GM13976 (cell line): ENCODE measurements at regions not wholly inside any gene's neighbourhood (a gene's known extent, or its start where the extent isn't known, plus 50 kb on each side); places are given as distances from the start of the nearest gene placed in this dataset.

Experiments used
- DNase-seq: peaks from one replicate; pipeline ENCODE4 v3.0.0; 2012; ENCODE audit warnings: low spot score
- in situ Hi-C: fragments of 300-500 bp; cut with MboI; formaldehyde crosslinking; loops from one replicate; pipeline ENCODE4 v1.12.0; 2022; ENCODE audit warnings: low sequenced_read_pairs, mixed read lengths, inconsistent platforms; ENCODE audit not compliant: unreplicated experiment
- TF ChIP-seq, protein P1 (sequence below): IDR thresholded peaks from 2 replicates; pipeline ENCODE4 v1.5.1; 2012; ENCODE audit warnings: borderline replicate concordance, mild to moderate bottlenecking; ENCODE audit not compliant: insufficient read depth; ENCODE audit errors: extremely low read depth, missing control alignments, control extremely low read depth

DNA sequence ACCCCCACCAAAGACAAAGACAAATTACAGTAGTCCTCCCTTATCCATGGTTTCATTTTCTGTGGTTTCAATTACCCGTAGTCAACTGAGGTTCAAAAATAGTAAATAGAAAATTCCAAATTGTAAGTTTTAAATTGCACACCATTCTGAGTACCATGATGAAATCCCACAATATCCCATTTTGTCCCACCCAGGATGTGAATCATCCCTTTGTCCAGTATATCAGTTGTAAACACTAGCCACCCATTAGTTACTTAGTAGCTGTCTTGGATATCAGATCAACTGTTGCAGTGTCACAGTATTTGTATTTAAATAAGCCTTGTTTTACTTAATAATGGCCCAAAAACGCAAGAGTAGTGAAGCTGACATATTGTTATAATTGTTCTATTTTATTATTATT is 364.0 kb upstream of the ARID1B start:
- in situ Hi-C loops, result no loop called here
- TF ChIP-seq, protein P1, sequence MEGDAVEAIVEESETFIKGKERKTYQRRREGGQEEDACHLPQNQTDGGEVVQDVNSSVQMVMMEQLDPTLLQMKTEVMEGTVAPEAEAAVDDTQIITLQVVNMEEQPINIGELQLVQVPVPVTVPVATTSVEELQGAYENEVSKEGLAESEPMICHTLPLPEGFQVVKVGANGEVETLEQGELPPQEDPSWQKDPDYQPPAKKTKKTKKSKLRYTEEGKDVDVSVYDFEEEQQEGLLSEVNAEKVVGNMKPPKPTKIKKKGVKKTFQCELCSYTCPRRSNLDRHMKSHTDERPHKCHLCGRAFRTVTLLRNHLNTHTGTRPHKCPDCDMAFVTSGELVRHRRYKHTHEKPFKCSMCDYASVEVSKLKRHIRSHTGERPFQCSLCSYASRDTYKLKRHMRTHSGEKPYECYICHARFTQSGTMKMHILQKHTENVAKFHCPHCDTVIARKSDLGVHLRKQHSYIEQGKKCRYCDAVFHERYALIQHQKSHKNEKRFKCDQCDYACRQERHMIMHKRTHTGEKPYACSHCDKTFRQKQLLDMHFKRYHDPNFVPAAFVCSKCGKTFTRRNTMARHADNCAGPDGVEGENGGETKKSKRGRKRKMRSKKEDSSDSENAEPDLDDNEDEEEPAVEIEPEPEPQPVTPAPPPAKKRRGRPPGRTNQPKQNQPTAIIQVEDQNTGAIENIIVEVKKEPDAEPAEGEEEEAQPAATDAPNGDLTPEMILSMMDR, result no peak
- DNase-seq, result no peak

DNA sequence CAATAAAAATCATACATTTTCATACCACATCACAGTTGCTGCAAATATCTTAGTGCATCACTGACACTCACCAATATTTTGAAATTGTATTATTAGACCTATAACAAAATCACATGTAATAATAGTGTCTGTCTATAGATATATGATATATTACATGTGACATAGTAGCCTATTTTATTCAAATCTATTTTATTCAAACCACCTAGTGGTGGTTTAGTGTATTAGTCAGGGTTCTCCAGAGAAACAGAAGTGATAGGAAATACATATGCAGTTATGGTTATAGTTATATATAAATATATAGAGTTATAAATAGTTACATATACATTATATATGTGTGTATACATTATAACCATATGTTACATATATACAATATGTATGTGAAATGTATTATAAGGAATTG is 366.5 kb upstream of the ARID1B start:
- in situ Hi-C loops, result no loop called here
- DNase-seq, result no peak
- TF ChIP-seq, protein P1, result no peak

DNA sequence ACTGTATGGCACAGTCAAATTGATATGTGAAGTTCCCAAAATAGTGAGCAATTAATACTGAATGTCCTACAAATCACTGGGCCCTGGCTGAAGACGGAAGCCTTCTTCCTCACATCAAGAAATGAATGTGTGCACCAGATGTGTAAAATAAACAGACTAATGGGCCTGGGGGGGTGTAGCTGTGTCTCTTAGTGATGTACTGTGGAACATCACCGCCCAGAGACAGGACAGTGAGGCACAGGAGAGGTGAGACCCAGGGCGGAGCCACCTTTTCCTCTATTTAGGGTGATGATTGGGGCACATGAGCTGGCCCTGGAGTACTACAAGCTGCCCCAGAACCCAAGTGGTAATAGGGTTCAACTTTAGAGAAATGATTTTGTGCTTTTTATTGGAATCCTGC is 368.5 kb upstream of the ARID1B start:
- in situ Hi-C loops, result no loop called here

GRCh38 chr6:156407334-156407733 is 369.8 kb upstream of the ARID1B start:
- TF ChIP-seq, protein P1, result no peak
- in situ Hi-C loops, result no loop called here

More for the DNA sequence above, 368.5 kb upstream of the ARID1B start:
- DNase-seq, result no peak
- TF ChIP-seq, protein P1, result no peak

DNA sequence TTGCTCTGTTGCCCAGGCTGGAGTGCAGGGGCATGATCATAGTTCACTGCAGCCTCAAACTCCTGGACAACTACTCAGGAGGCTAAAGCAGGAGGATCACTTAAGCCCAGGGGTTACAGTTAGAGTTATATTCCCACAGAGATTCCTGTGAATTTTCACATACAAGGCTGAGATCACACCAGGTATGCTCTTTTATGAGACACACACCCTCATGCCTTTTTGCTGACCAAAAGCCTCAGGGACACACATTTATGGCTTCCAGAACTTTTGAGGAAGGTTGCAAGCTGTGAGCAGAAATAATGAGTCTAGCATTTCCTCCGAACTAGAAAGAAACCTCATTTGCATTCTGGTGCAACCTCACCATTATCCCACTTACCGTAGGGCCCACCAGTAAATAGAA is 370.5 kb upstream of the ARID1B start:
- TF ChIP-seq, protein P1, result no peak
- DNase-seq, result no peak
- in situ Hi-C loops, result no loop called here

More at GRCh38 chr6:156407334-156407733, 369.8 kb upstream of the ARID1B start:
- DNase-seq, result no peak

DNA sequence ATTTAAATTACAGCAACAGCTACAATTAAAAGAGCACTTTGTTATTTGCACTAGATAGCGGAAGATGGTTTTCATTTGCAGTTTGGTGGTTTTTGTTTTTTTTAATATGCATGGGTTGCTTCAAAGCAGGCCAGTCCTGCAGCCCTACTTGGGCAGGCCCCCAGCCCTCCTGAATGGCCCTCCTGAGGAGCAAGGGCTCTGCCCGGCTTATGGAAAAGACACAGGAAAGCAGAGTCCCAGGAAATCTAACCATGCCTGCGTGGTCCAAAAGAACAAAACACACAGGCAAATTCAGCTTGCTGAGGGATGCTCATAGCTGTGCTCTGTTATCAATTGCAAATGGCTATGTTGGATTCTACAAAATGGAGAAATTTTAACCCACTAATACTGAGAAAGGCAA is 371.1 kb upstream of the ARID1B start:
- TF ChIP-seq, protein P1, result no peak
- in situ Hi-C loops, result no loop called here
- no peak for DNase-seq

GRCh38 chr6:156402628-156403027 is 374.6 kb upstream of the ARID1B start:
- DNase-seq, result no peak
- TF ChIP-seq, protein P1, result no peak
- in situ Hi-C loops, result no loop called here
